HG03354 (cell line): ENCODE measurements at regions not wholly inside any gene's neighbourhood (a gene's known extent, or its start where the extent isn't known, plus 50 kb on each side); places are given as distances from the start of the nearest gene placed in this dataset.
A peak's percentile ranks its signal among the peaks of the same experiment; 100 is the strongest.

Experiments used
- ATAC-seq: cut with Tn5 transposase; IDR thresholded peaks from one replicate; pipeline ENCODE4 v1.9.1; 2021; ENCODE audit warnings: mild to moderate bottlenecking; ENCODE audit not compliant: unreplicated experiment, poor library complexity, severe bottlenecking

GRCh38 chr6:84390334-84390733 is 162.9 kb upstream of the CEP162 start:
- ATAC-seq, result no peak

DNA sequence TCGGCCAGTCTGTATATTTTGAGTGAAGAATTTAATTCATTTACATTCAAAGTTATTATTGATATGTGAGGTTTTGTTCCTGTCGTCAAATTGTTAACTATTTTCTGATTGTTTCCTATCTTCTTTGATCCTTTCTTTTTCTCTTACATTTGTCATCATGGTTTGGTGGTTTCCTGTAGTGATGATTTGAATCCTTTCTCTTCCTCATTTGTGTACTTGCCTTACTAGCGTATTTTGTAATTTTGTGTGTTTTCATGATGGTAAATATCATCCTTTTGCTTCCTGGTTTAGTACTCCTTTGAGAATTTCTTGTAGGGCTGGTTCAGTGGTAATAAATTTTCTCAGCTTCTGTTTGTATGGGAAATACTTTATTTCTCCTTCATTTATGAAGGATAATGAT is 151.7 kb upstream of the CEP162 start:
- ATAC-seq, result no peak

- no peak for ATAC-seq
These were observed 144.8 kb upstream of the CEP162 start for GRCh38 chr6:84372290-84372689.

DNA sequence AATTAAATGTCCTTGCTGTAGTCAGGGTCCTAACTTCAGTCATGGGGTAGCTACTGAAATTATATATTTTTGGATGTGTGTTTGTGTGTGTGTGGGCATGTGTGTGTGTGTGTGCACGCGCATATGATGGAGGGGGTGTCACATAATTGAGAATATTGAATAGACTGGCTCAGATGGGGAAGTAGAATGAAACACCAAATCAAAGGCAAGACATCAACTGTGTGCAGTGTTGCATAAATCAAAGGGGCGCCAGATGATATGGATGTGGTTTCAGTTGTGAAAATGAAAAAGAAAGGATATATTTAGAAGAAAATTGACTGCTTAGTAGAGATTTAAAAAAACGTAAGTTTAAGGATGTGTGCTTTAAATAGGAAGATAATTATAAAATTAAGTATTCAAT is 144.2 kb upstream of the CEP162 start:
- ATAC-seq, result no peak

GRCh38 chr6:84362193-84362821 is 134.9 kb upstream of the CEP162 start:
- ATAC-seq, result no peak

- no peak for ATAC-seq
These were observed 134.1 kb upstream of the CEP162 start for GRCh38 chr6:84361372-84362192.

DNA sequence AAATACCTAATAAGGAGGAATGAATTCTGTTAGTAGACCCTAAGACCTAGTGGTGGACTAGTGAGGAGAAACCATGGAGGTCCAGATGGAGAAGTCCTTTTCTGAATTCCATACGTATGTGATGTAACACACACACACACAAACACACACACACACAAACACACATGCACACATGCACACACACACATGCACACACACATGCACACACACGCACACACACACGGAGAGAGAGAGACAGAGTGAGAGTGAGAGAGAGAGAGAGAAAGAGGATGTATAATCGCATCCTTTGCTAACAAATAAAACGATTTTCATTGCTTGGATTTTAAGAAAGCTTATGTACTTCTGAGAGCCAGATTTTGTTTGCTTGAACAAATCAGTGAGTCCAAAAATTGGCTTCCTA is 132.6 kb upstream of the CEP162 start:
- ATAC-seq, result no peak

- ATAC-seq, result no peak
These were observed 131.1 kb upstream of the CEP162 start for GRCh38 chr6:84358581-84358980.

DNA sequence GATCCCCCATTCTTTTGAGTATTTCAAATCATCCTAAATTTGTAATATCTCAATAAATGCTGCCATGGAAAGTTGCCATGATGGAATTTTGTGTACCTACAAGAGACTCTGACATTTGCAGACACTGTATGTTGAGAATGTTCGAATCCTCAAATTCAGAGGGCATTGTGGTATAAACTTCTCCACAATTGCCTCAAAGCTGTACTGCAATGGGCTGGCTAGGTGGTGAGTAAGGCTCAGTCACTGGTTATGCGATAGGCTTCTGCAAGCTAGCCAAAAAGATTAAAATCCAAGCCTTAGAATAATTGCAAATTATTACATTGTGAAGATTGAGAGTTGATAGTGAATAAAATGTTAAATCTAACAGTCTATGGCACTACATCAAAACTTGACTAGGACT is 130.2 kb upstream of the CEP162 start:
- no peak for ATAC-seq

DNA sequence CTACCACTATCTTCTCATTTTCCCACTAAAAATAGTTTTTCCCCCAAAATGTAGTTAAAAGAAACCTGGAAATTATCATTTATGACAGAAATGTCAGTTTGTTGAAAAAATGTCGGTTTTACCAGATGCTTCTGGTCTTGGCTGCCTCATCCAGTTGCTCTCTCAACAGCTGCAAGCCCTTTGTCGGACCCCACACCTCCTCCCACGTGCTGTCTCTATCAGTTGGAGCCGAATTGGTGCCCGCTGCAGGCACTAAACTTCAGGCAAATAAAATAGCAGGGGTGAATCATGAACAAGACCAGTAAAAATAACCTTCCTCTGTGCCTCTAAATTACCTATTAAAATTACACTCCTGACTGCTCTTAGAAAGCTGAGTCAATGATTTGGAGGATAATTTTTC is 129.5 kb upstream of the CEP162 start:
- ATAC-seq, result no peak

GRCh38 chr6:84353459-84354423 is 126.3 kb upstream of the CEP162 start:
- ATAC-seq, result no peak

DNA sequence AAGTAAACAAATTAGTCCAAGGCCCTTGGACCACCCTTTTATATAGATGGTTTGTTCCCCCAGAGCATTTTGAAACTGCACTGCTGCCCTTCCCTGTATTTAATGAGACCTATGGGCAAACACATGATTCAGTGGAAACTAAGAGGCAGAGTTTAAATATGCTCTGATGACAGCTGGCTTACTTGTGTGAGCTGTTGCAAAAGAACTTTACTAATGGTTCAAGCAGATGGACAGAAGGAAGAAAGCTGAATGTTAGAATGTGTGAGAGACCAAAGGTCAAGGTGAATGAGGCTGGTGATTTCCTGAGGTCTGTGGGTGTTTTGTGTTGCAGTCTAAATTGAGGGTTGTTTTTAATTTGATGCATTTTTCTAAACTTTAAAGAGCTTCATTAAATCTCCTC is 123.0 kb upstream of the CEP162 start:
- ATAC-seq, result no peak

DNA sequence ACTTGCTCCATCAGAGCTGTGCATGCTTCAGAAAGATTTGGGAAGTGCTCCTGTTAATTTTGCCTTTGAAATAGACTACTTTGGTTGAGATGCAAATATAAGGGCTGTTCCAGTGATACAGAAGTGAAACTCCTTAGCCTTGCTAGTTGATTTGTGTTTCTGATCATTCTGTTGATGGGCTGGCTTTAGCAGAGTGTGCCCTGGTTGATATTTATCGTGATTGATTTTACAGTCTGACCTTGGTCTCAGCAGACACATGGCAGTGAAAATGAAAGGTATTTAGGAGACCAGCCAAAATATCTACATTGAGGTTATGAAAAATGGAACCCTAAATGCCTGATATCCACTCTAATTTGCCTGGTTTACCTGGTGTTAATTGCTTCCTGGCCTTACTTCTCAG is 122.1 kb upstream of the CEP162 start:
- no peak for ATAC-seq

GRCh38 chr6:84348801-84349200 is 121.4 kb upstream of the CEP162 start:
- no peak for ATAC-seq

DNA sequence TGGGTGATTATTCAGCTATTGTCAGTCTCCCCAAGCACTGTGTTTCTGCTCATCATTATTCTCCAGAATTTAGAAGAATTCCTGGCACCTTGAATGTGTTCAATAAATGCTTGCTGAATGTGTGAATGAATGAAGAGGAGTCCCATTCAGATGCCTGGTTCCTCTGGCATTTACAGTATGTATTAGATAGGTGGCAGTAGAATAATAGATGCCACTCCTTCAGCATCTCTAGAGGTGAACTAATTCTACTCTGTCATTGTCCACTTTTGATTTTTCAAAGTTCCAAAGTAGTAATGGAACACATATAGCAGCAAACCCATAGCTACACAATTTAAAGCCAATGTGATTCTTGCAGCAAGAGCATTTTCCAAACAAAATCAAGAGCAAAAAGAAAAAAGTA is 118.9 kb upstream of the CEP162 start:
- no peak for ATAC-seq

DNA sequence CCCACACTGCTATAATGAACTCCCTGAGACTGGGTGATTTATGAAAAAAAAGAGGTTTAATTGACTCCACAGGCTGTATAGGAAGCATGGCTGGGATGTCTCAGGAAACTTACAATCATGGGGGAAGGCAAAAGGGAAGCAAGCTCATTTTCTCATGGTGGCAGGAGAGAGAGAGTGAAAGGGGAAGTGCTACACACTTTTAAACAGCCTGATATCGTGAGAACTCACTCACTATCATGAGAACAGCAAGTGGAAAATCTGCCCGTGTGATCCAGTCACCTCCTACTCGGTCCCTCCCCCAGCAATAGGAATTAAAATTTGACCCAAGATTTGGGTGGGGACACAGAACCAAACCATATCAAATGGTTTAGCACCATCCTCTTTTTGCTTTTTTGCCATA is 116.6 kb upstream of the CEP162 start:
- no peak for ATAC-seq

- no peak for ATAC-seq
These were observed 113.0 kb upstream of the CEP162 start for GRCh38 chr6:84340422-84340821.

- ATAC-seq, result no peak
These were observed 106.4 kb upstream of the CEP162 start for GRCh38 chr6:84333842-84334241.

DNA sequence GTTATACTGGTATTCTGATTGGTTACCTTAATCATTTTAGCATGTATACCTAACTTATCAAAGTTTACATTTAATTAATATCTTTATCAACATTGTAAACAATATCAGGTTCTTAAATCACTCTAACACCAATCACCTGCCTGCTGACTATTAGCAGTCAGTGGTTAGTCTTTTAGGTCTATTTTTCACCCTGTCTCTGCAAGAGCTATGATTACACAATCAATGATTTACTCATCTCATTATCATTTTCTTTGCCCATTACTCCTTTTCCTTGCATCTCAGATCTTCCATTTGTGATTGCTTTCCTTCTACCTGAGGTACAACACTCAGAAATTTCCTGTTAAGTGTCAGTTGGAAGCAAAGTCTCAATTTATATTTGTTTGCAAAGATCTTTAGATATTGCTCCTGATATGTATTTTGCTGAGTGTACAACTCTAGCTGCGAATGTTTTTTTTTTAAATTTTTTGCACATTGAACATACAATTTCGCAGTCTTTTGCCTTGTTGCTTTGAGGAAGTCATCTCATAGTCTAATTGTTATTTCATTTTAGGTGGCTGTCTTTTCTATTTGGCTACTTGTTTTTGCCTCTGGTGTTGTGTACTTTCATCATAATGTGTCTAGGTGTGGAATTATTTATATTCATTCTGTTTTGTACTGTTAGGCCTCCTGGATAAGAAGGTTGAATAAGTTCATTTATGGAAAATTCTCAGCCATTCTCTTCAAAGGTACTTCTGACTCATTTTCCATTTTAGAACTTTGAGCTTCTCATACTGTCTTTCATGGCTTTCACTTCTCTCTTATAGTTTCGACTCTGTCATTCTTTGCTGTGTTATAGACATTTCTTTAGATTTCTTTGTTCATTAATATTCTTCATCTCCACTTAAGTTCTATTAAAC is 104.9 kb upstream of the CEP162 start:
- peak; percentile 95 for ATAC-seq
